ENCODE measurements at regions not wholly inside any gene's neighbourhood (a gene's known extent, or its start where the extent isn't known, plus 50 kb on each side); places are given as distances from the start of the nearest gene placed in this dataset.

GRCh38 chr4:73311428-73311827 lies 52.8 kb upstream of the ANKRD17 start:
- CTCF ChIA-PET = interaction anchor here (1.7 kb wide), 1 partner anchor 30 kb away, joined by 5 read pairs; no protein-coding TSS in a partner anchor

GRCh38 chr4:73309211-73309610 lies 50.6 kb upstream of the ANKRD17 start:
- H3K9me3 Mint-ChIP-seq (ENCODE audit: unreplicated experiment) = no peaks in the 10 kb centered on the region
- DNase-seq = no peak
- Histone ChIP-seq H3K4me1 (no peaks in the 10 kb centered on the region), H3K27me3 (replicated peaks; ENCODE audit: control insufficient read depth, insufficient read depth, low read length) (no peaks in the 10 kb centered on the region), H3K36me3 (ENCODE audit: control insufficient read depth, insufficient read depth, low read length) (no peaks in the 10 kb centered on the region), H3K9me3 (no peaks in the 10 kb centered on the region), H3K4me3 (ENCODE audit: low read depth, low read length) (no peak overlapping the region)
- intact Hi-C loops (cut with micrococcal nuclease; ENCODE audit: unreplicated experiment) = no loop called here
- H3K4me1 Mint-ChIP-seq (ENCODE audit: low read depth, unreplicated experiment) = peaks cover 5% of the 10 kb centered on the region
- H3K4me3 Mint-ChIP-seq (ENCODE audit: unreplicated experiment) = no peak overlapping the region
- H3K36me3 Mint-ChIP-seq (ENCODE audit: insufficient read depth, unreplicated experiment) = no peaks in the 10 kb centered on the region
- ChIA-PET POLR2A (no interaction called here), CTCF (no interaction called here)
- TF ChIP-seq CTCF (IDR thresholded peaks at IDR 0.05; ENCODE audit: insufficient read depth in 1 of 2, low read depth in 1 of 2, low read length in 1 of 2, severe bottlenecking in 1 of 2, unreplicated experiment in 1 of 2) = no peak
- H3K27ac Mint-ChIP-seq (ENCODE audit: unreplicated experiment) = no peak overlapping the region
- no peaks in the 10 kb centered on the region for H3K27me3 Mint-ChIP-seq (ENCODE audit: insufficient read depth, unreplicated experiment)
- no TSS peak for BruUV-seq (replicated peaks)

More at GRCh38 chr4:73311428-73311827, 52.8 kb upstream of the ANKRD17 start:
- Histone ChIP-seq H3K4me3 (ENCODE audit: low read depth, low read length) (no peak overlapping the region), H3K27me3 (replicated peaks; ENCODE audit: control insufficient read depth, insufficient read depth, low read length) (no peaks in the 10 kb centered on the region), H3K9me3 (no peaks in the 10 kb centered on the region), H3K4me1 (no peaks in the 10 kb centered on the region), H3K36me3 (ENCODE audit: control insufficient read depth, insufficient read depth, low read length) (no peaks in the 10 kb centered on the region)
- POLR2A ChIA-PET = no interaction called here
- Mint-ChIP-seq H3K4me3 (ENCODE audit: unreplicated experiment) (no peak overlapping the region), H3K4me1 (ENCODE audit: low read depth, unreplicated experiment) (peaks cover 5% of the 10 kb centered on the region), H3K36me3 (ENCODE audit: insufficient read depth, unreplicated experiment) (no peaks in the 10 kb centered on the region), H3K9me3 (ENCODE audit: unreplicated experiment) (no peaks in the 10 kb centered on the region), H3K27ac (ENCODE audit: unreplicated experiment) (no peak overlapping the region), H3K27me3 (ENCODE audit: insufficient read depth, unreplicated experiment) (no peaks in the 10 kb centered on the region)
- TF ChIP-seq CTCF (IDR thresholded peaks at IDR 0.05; ENCODE audit: insufficient read depth in 1 of 2, low read depth in 1 of 2, low read length in 1 of 2, severe bottlenecking in 1 of 2, unreplicated experiment in 1 of 2) = peak in 1 of 2 experiments; percentile 34
- no TSS peak for BruUV-seq (replicated peaks)
- intact Hi-C loops (cut with micrococcal nuclease; ENCODE audit: unreplicated experiment) = loop anchor here (1.0 to 10.0 kb wide), 3 partner anchors 135 to 342 kb away; no protein-coding TSS in a partner anchor
- no peak for DNase-seq
